ENCODE measurements at regions not wholly inside any gene's neighbourhood (a gene's known extent, or its start where the extent isn't known, plus 50 kb on each side); places are given as distances from the start of the nearest gene placed in this dataset.

GRCh38 chr1:60981357-60981756 lies 101.0 kb upstream of the NFIA start:
- TF ChIP-seq USF1 (CRISPR knock-in tag; IDR thresholded peaks at IDR 0.05), result no peak
- no peak for TF ChIP-seq USF2 (CRISPR knock-in tag; IDR thresholded peaks at IDR 0.05)
